GM19463 (cell line): ENCODE measurements at regions not wholly inside any gene's neighbourhood (a gene's known extent, or its start where the extent isn't known, plus 50 kb on each side); places are given as distances from the start of the nearest gene placed in this dataset.
"Not testable (repeated sequence)": the region's sequence is repeated elsewhere in the genome, so short reads cannot be mapped to it uniquely, and the experiment has no call there.

Experiments used
- ATAC-seq: cut with Tn5 transposase; IDR thresholded peaks from one replicate; pipeline ENCODE4 v1.9.1; 2021; ENCODE audit warnings: mild to moderate bottlenecking, moderate library complexity; ENCODE audit not compliant: unreplicated experiment

DNA sequence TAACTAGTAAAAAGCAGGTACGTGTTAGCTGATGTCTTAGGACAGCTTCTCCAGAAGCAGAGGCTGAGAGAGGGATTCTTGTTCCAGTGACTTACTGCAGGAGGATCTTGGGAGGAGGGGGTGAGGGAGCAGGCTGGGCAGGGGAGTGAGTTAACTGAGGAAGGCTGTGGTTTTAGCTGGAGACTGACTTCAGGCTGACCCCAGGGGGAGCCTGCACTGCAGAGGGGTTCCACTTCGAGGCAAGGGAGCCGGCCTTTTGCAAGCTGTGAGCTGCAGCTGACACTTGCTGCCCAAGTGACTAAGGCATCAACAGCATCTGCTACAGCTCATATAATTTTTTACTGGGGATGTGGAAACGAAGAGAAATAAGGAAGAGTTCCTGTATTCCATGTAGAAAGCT, 50.4 kb upstream of the SOD1 start:
- no peak for ATAC-seq

GRCh38 chr21:31607791-31608190, 51.7 kb upstream of the SOD1 start:
- ATAC-seq = no peak

- ATAC-seq = no peak
Observed at GRCh38 chr21:31606081-31606874, 53.2 kb upstream of the SOD1 start.

GRCh38 chr21:31604591-31605190, 54.8 kb upstream of the SOD1 start:
- peak; percentile 69 for ATAC-seq

- no peak for ATAC-seq
Observed at GRCh38 chr21:31599563-31599962, 59.9 kb upstream of the SOD1 start.

- no peak for ATAC-seq
Observed at GRCh38 chr21:31599013-31599412, 60.5 kb upstream of the SOD1 start.

DNA sequence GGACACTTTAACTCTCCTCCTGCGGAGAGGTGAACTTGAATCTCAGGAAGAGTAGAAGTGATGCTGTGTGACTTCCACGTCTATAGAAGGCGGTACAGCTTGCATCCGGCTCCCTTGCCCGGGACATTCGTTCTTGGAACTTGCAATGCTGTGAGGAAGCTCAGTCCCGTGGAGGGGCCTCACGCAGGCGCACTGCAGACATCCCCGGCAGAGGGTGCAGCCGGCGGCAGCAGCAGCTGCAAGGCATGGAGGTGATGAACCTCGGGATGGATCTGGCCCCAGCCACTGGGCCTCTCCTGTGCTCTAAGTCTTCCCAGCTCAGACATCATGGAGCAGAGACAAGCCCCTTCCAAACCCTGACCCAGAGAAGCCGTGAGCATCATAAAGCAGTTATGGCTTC, 61.8 kb upstream of the SOD1 start:
- ATAC-seq = no peak

DNA sequence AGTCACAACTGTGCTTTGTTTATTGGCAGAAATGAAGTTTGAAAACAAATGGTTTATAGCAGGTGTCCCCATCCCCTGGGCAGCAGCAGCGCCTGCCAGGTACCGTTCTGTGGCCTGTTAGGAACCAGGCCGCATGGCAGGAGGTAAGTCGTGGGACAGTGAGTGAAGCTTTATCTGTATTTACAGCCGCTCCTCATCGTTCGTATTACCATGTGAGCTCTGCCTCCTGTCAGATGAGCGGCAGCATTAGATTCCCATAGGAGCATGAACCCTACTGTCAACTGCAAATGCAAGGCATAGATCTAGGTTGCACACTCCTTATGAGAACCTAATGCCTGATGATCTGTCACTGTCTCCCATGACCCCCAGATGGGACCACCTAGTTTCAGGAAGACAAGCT, 63.4 kb upstream of the SOD1 start:
- ATAC-seq = no peak

GRCh38 chr21:31594726-31595125, 64.8 kb upstream of the SOD1 start:
- ATAC-seq = no peak

DNA sequence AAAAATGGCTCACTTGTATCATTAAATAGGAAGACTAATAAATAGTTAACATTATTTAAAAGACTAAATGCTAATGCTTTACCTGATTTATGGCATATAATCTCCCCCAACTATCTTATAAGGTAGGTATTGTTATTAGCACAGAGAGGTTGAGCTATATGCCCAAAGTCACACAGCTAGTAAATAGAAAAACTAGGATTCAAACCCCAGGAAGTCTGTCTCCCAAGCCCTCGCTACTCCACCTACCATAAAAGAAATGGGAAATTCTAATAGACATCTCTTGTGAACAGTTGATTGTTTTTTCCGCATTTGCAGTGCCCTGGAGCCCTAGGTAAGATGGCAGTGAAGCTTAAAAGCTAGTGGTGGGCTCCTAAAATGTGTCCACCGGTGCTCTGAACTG, 65.2 kb upstream of the SOD1 start:
- ATAC-seq = no peak

DNA sequence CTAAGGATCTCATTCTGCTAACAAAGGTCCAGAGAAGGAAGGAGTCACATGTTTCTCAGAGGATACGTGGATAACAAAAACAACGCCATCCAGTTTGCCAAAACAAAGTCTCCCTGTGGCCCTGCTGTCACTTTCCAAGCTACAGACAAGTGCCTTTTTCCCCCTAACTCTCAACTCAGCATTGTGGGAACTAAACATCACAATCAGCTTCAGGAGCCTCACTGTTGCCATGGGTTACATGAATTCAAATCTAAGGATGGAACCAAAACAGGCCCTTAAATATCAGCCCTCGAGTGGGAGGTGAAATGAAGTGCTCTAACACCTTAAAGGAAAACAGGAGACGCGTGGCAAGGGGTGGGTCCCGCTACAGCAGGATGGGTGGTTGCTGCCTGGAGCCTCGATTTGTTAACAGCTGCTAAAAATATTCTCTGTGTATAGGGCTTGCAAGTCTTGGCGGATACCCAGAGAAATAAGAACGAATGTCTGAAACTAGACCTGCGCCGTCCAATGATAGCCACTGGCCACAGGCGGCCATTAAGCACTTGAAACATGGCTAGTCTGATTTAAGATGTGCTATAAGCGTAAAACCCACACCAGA, 66.4 kb upstream of the SOD1 start:
- no peak for ATAC-seq

DNA sequence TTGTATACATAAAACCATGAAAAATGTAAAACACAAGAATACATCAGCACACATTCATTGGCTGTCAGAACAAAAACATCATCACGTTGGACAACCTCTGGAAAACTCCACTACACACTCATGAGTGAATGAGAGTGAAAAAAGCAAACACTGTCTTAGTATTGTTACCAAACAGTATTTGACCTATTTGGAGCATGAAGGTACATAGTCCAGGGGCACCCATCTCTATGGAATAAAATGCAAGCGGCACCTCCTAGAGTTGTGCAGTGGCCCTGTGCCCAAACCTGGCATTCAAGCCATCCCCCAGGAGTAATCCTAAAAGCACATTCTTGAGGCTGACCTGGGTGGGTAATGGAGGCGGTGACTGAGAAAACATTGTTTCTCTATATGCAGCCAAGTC, 67.0 kb upstream of the SOD1 start:
- no peak for ATAC-seq

DNA sequence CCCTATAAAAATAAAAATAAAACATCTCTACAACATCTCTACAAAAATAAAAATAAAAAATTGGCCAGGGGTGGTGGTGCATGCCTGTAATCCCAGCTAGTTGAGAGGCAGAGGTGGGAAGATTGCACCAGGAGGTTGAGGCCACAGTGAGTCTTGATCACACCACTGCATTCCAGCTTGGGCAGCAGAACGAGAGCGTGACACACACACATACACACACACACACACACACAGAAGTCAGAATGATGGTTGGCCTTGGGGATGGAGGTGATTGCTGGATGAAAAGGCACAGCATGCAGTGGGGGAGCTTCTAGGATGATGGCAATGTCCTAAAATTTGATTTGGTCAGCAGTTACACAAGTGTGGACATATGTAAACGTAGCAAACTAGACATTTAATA, 69.7 kb upstream of the SOD1 start:
- no peak for ATAC-seq

DNA sequence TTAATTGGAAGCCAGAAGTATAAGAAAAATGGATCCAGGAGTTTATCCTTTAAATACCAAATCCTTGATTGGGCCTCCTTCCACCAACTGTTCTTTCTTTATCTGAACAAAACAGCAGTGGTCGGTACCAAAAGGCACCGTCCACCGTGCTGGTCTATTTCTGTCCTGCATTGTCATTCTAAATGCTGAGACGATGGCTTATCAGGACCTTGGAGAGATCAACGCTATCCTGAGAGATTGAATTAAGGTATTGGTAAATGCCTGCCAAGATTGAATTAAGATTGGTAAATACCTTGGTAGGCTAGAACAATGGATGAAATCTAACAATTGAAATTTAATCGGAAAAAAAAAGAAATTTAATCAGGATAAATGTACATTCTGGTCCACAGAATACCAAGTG, 73.4 kb upstream of the SOD1 start:
- no peak for ATAC-seq

DNA sequence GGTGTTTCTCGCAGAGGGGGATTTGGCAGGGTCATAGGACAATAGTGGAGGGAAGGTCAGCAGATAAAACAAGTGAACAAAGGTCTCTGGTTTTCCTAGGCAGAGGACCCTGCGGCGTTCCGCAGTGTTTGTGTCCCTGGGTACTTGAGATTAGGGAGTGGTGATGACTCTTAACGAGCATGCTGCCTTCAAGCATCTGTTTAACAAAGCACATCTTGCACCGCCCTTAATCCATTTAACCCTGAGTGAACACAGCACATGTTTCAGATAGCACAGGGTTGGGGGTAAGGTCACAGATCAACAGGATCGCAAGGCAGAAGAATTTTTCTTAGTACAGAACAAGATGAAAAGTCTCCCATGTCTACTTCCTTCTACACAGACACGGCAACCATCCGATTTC, 75.6 kb upstream of the SOD1 start:
- not testable (repeated sequence) for ATAC-seq

GRCh38 chr21:31583498-31583897, 76.0 kb upstream of the SOD1 start:
- ATAC-seq = no peak

DNA sequence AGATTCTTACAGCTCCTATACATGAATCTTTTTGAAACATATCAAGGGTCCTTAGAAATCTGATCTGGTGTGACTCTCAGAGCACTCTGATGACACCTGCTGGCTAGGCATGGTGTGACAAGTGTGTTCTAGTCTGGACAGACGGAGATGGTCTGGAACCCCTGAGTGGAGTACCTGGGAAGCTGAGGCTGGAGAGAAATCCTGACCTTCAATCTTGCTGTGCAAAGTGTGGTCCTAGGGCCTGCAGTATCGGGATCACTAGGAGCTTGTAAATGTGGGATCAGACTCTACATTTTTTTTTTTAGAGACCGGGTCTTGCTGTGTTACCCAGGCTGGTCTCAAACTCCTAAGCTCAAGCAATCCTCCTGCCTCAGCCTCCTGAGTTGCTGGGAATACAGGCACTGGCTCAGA, 78.6 kb upstream of the SOD1 start:
- peak; percentile 58 for ATAC-seq

DNA sequence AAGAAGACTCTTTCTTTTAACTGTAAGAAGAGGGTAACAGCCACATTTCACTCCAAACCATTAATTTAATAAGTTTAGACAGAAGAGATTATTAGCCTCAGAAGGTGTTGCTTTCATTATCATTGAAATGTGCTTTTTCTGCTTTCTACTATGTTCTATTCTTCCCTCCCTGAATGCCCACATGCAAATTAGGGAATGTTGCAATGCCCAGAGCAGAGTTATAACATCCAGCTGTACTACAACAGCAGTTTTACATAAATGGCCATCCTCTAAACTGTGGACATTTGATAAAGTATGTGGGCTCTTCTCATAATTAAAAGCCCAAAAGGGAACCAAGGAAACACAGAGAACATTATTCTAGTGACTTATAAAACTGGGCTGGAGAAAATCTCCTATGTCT, 82.2 kb upstream of the SOD1 start:
- no peak for ATAC-seq

GRCh38 chr21:31576428-31576827, 83.1 kb upstream of the SOD1 start:
- no peak for ATAC-seq

- ATAC-seq = no peak
Observed at GRCh38 chr21:31573217-31573616, 86.3 kb upstream of the SOD1 start.

GRCh38 chr21:31571879-31572278, 87.6 kb upstream of the SOD1 start:
- ATAC-seq = no peak

- ATAC-seq = no peak
Observed at GRCh38 chr21:31570824-31571566, 88.5 kb upstream of the SOD1 start.
